Stimulated activated CD4-positive, alpha-beta T cell treated with anti-CD3 and anti-CD28 coated beads, Interleukin-4, amount 100 ng/mL, for 1 hour (primary cell): ENCODE measurements at regions not wholly inside any gene's neighbourhood (a gene's known extent, or its start where the extent isn't known, plus 50 kb on each side); places are given as distances from the start of the nearest gene placed in this dataset.
A peak's percentile ranks its signal among the peaks of the same experiment; 100 is the strongest.

Experiments
- DNase-seq: peaks from one replicate; pipeline ENCODE4 v3.0.0-alpha.2; 2020

DNA sequence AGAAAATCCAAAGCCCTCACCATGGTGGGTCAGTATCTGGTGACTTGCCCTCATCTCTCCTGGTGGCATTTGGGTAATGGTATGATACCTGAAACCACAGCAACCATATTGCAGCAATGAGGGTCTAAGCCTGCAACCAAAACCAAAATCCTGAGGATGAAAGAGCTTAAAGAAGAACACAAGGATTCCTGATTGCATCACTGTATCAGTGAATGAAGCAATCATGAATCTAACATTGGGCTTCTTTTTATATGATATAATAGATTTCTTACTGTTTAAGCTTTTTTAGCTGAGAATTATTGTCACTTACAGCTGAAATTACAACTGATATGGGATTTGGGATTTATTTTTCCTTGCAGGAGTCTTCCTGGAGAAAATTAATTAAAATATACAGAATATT, 269.9 kb downstream of the MEF2C start:
- DNase-seq = no peak

DNA sequence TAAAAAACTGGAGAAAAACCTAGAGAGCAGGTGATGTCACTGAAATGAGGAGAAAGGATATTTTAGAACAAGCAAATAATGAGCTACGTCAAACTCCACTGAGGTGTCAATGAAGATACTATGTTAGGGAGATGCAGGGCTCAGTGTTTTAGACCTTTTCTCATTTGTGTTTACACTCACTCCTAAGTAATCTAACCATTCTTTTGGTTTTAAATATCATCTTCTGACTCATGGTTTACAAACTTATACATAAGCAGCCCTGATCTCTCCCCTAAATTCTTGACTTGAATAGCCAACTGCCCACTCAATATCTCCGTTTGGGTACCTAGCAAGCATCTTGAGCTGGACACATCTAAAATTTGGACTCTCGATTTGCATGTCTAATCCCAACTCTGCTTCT, 272.4 kb downstream of the MEF2C start:
- DNase-seq = no peak

DNA sequence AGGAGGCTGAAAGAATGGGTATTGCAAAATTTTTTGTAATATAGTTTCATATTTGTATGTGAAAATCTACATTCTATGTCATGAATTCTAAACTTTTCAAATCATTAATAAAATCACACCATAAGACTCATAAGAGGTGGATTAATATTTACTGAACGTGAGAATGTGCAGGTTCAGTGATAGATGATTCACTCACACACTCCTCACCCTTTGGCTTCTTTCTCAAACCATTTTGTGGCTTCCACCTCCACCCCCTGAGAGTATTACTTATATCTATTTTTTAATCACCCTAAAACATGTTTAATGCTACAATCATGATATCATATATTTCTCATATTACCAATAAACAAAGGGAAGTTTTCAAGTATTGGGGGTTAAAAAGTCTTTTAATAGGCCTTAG, 275.5 kb downstream of the MEF2C start:
- DNase-seq = no peak

DNA sequence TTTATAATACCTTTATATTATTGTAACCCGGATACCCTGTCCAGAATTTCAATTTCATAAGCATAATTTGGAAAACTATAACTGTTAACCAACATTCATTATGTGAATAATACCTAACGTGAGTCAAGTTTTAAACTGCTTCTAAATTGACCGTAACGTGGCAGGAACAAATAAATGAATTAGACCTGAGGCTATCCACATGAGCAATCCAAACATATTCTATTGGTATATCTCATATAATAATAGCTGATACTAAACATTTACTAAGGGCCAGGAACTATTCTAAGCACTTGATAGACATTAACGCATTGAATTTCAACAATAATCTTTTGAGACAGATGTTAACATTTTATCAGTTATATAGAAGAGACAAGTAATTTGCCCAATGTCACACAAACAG, 276.4 kb downstream of the MEF2C start:
- no peak for DNase-seq

DNA sequence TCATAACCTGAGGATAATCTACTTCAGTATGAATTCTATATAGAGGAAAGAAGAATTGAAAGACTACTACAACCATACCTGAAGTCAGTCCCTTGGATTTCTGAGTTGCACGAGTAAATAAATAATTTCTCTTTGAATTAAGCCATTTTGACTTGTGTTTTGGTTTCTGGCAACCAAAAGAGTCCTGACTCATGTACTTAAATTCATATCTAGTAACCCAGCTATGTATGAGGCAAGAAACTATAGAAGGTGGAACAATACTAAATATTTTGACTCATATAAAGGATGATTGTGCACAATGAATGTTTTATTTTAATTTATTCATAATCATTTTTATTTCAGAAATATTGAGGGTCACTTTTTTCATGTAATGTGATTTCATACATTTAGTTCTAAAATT, 276.8 kb downstream of the MEF2C start:
- DNase-seq = no peak

DNA sequence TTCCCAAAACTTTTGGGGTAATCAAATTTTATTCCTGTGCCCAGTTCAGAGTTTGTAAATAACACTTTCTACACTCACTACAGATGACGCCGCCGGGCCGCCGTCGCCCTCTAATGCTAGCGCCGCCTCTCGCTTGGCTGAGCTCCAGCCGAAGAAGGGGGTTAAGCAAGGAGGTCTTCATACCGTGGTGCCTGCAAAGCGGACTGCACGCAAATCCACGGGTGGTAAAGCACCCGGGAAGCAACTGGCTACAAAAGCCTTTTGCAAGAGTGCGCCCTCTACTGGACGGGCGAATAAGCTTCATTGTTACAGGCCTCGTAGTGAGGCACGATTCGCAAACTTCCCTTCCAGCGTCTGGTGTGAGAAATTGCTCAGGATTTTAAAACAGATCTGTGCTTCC, 280.4 kb downstream of the MEF2C start:
- DNase-seq = peak; percentile 10

DNA sequence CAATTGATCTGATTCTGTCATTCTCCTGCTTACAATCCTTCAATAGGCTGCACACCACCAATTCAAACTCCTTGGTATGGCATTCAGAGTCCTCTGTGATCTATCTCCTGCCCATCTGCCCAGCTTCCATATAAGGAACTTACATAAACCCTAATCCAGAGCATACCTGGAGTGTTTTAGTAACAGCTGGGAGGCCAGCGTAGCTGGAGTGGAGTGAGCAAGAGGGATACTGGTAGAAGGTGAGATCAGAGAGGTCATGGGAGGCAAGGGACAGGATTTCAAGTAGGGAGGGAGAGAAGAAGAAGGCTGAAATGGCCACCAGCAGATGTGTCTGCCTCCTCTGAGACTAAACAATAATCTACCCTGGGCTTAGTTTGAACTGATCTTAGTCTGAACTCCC, 288.5 kb downstream of the MEF2C start:
- no peak for DNase-seq

DNA sequence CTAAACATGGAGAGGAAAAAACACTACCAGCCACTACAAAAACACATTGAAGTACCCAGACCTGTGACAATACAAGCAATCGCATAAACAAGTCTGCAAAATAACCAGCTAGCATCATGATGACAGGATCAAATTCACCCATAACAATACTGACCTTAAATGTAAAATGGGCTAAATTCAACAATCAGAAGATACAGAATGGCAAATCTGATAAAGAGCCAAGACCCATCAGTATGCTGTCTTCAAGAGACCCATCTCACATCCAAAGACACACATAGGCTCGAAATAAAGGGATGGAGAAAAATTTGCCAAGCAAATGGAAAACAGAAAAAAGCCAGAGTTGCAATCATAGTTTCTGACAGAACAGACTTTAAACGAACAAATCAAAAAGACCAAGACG, 294.4 kb downstream of the MEF2C start:
- no peak for DNase-seq

DNA sequence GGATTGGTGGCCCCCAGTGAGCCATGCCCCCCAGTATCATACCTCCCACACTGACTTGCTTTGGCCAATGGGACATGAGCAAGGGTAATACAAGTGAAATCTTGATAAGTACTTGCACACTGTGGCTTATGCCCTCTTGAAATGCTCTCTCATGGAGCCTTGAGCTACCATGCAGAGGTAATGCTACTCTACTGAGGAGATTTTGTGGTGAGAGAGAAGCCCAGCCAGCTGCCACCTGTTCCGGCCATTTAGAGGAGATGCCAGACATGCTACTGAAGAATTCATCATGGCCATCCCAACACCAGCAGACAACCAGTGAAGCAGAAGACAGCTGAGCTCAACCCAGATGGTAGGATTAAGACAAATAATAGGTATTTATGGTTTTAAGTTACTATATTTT, 299.5 kb downstream of the MEF2C start:
- no peak for DNase-seq

DNA sequence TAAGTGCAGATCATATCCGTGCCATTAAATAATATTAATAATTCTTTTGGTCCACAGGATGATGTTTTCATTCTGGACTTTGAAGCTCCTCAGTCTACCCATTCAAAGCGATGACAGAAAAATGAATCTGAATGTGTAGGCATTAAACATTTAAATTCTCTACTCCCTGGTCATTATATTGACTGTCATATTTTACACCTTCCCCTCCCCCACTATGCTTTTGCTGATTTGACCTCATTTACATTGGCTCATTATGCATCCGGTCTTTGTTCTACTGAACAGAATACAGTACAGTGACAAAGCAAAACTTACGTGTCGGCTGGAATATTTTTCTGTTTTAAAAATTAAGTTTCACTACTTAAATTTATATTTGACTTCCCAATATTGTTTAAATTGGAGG, 289.7 kb upstream of the TMEM161B start:
- DNase-seq = no peak

DNA sequence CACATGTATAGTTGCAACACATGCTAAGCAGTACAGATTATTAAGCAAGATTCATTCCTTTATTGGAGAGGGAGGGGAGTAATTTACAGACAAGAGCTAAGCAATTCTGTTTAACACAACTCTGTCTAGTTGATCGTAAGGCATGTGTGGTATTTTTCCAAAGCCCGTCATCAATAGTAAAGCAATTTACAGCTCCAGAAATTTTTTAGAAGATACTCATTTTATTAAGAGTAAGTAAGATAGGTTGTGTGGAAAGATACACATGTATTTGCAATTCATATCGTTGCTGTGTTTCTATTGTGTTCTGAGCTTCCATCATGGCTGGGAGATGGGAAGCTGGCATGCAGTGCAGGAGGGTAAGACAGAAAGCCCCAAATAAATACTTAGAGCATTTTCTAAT, 289.2 kb upstream of the TMEM161B start:
- DNase-seq = no peak

DNA sequence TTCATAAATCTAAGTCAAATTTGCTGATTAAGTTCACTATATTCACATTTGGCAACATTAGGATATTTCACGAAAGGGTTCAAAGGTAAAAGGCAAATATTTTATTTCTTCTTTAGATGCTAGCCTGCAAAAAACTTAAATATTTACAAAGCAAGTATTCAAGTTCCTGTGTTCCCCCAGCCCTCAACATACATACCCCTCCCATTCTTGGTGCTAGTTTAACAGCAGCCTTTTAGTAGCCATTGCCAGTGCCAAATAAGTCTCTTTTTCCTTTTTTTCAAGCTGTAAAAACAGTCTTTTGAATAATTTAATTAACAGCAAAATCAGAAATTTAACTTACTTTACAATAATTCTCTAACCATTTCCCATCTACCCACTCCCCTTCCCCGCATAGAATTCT, 288.5 kb upstream of the TMEM161B start:
- no peak for DNase-seq

DNA sequence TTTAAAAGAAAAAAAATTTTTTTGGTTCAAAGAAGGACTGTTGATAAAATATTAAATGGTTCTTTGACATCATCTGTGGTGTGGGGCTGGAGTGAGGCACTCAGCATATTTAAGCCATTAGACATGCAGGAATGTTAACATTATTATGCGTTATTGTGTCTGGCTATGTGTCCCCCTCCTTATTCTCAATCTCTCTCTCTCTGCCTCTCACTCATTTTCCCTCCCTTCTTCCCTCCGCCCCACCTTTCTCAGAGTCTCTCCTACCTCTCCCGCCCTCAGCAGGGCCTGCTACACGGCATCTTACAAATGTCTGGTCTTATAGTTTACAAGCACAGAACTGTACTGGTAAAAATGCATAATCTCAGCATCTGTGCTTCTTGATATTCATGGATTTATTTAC, 287.8 kb upstream of the TMEM161B start:
- DNase-seq = no peak

DNA sequence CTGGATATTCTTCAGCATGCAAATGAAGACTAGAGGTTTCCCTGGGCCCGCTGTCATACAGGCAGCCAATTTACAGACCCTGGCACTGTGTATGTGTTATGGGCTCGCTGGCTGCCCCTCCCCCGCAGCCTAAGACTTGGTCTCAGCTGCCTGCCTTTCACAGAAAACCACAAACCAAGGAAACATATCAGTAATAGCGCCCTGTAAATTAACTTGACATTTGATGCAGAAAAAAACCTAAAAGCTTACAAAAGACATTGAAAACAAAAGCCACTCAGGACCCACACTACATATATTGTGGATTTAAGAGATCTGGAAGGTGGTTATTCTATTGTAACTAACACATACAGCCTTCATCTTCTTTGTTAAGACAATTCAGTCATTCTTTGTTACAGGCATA, 287.0 kb upstream of the TMEM161B start:
- DNase-seq = no peak

DNA sequence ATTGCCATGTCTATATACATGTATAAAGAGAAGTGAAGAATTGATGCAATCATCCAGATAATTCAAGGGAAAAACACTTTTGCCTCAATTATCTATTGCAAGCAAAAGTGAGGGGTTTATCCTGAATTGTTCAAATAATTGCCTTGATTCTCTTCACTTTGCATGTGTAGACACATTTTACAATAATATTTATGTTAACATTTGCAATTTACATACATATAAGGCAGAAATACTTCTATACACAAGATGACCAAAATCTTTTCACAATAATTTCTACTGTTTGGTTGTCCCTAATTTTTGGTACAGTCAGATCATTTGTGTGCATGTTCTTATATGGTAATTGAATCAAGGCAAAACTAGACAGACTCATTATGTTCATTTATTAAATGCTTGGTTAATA, 285.3 kb upstream of the TMEM161B start:
- DNase-seq = no peak

DNA sequence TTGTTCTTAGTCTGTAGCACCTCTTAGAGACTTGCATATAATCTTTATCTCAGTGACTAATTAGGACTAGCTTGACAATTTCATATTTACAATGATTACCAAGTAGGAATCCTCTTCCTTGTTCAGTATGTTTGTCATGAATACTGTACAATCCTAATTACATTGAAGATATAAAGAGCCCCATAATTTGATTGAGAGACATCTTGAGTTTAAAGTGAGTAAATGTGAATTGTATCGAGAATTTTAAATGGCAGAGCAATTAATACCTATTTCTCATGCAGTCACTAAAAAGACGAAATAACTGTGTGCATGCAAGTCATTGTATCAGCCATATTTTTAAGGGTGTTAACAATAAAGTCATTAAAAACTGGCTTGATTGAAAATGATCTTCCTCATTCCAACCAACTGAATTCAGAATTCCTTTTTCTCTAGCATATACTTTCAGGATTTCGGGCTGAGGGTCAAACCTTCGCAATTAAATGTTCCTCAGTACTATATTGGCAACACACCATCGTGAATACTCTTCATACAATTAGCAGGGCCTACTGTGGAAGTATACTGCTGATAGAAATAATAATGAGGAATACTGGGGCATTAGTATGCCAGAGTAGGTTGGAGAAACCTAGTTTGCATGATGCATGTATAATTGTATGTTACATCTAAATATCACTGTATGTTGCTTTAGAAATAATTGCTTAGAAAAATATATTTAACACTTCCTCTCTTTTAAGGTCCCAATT, 284.7 kb upstream of the TMEM161B start:
- no peak for DNase-seq

DNA sequence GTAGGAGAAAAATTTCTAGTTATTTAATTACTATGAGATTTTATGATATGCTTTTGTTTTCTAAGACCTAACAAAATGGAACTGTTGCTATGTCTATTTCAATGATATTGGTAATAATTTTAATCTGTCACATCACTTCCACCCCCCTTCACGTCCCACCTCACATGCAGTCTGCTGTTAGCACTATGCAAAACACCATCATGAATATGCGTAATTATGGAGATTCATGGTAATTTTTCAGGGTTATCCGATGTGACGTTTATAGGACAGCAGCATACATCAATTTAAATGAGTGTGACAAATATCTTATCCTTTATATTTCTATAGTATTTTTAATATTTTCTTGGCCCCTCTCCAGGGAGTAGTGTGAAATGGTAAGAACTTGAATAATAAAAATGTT, 283.8 kb upstream of the TMEM161B start:
- DNase-seq = no peak

DNA sequence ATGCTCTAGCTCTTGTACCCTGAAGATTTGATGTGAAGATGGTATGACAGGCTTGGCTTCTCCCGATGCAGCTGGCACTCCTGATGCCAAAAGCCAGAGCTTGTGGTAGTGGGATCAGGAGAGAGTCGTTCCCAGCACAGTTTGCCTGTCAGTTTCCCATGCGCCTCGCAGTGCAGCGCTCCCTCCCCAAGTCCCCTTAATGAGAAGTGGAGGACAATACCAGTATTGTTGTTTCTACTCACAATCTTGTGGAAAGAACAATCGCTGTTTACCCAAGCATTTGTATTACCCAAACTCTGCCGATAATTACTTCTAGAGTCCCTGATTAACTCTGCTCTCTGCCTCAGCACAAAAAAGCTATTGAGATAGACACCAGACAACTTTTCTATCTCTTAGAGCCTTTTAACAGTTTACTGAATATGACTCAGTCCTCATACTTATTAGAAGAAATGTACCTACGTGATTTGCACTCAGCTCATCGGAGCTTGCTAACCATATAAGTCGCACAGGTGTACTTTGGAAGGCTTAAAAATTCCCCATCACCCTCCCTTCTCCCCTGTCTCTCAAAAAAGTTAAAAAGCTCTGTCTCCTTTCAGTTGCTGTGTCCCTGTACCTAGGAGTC, 283.2 kb upstream of the TMEM161B start:
- no peak for DNase-seq

DNA sequence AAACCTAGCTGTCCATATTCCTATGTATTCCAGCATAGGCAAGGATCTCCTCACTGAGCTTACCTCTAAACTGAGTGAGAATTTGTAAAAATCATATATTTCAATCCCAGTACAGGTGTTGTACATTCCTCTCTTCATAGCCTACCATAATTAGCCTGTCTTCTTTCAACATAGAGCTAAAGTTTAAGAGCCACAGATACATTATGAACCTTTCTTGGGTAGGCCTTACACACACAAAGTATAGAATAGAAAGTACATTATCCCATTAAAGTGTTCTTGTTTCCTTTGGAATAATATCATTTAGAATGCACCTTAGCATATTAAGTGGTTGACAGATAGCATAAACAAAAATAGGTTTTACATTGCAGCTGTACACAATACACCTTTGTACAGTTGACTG, 282.1 kb upstream of the TMEM161B start:
- DNase-seq = no peak

DNA sequence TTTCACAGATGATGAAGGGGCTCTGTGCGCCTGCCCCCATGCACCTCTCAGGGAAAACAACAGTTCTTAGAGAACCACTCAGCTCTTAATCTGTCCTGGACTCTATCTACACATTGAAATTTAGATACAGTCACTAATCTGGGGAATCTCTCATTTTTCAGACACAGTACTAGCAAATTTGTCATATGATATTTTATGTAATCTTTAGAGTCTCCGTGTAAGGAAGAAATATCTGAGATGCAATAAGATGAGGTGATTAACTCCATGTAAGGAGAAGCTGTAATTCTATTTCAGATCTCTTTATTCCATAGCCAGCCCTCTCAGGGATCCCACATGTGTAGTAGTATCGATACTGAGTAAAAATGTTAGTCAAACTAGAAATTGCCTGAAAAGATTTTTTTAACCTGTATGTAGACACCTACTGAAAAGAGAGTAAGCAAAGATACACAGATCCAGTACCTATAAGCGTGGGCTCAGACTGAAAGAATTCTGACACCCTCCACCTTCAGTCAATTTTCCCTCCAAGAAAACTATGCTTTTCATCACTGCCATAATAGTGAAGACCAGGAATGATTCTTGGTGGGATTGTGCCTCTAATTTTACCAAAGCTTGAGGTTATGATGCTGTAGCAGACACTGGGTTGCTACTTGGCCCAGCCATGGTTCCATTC, 279.6 kb upstream of the TMEM161B start:
- no peak for DNase-seq

DNA sequence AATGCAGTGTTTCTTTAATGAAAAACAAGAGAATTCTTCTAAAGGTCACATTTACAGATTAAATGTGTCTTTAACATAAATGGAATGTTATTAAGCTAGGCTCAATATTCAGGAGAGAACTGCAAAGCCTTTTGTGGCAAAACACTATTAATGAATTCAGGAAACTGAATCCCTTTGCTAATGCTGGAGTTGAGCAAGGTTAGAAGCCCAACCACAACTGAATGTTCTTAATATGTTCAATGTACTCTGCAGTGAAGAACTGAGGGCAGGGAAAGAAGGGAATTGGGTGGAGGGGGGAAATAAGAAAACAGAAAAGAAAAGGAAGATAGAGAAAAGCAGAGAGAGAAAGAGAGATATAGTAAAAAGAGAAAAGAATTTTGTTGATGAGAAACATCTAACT, 276.7 kb upstream of the TMEM161B start:
- no peak for DNase-seq

DNA sequence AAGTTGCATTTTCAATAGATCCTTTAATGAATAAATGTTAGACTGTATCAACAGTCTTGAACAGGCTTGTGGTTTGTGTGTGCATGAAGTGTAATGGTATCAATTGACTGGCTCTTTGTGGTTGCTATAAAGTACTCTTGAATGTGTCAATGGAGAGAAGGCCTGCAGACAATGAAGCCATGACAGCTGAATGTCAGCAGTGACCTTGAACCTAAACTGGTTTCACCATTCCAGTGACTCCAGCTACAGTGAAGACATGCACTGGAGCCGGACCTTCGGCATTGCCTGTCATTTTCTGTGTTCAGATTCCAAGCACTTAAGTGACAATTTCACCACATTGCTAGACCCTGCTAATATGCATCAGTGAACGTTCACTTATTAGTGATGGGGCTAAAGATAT, 276.0 kb upstream of the TMEM161B start:
- DNase-seq = no peak

DNA sequence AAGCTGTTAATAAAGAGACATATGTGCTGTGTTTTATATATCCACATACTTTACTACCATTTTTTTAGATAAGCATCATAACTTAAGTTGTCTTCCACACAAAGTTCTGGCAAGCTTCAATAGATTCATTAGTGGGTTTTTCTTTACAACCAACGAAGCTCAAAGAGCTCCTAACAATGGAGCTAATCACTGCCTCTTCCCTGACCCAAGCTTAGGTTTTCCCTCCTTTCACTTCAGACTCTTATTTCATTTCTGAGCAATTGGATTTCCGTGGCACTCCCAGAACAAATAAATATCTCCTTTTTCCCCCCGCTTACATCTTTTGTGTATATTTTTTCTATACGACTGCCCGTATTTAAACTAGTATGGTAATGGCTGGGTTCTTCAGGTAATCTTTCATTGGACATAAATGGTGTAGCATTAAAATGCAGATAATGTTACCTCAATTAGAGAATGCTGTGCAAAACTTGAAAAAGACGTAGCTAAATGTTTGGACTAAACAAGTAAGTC, 275.5 kb upstream of the TMEM161B start:
- DNase-seq = no peak

DNA sequence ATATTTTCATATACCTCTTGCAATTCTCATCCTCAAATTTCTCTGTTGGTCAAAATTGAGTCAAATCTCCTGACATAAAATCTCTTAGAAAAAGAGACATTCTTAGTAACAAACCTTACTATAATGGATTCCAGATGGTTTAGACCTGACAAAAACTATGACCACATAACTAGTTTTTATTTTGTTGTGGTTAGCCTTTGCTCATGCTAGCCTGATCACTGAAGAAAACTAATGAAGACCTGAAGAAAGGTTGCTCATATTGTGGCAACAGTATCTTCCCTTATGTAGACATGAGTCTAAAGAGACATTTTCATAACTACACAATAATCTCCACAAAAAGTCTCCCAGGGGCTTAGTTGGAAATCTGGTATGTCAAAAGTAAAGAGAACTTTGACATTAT, 274.1 kb upstream of the TMEM161B start:
- DNase-seq = no peak
